GM12892 (cell line): ENCODE measurements at regions not wholly inside any gene's neighbourhood (a gene's known extent, or its start where the extent isn't known, plus 50 kb on each side); places are given as distances from the start of the nearest gene placed in this dataset.

ENCODE experiments used
- DNase-seq: peaks from one replicate; pipeline ENCODE4 v3.0.0; 2011; ENCODE audit not compliant: insufficient read length
- FAIRE-seq: peaks from 2 replicates; lab custom pipeline; 2011; peaks lifted over from hg19 to GRCh38; lab: Jason Lieb, UNC
- POLR2A ChIP-seq: IDR thresholded peaks from 2 replicates; pipeline ENCODE4 v1.6.1; 2011; ENCODE audit warnings: low read depth, low read length, control low read depth
- POLR2AphosphoS5 ChIP-seq: IDR thresholded peaks from 2 replicates; pipeline ENCODE4 v1.6.1; 2011; ENCODE audit warnings: low read depth, low read length, control low read depth
- TAF1 ChIP-seq: IDR thresholded peaks from 2 replicates; pipeline ENCODE4 v1.6.1; 2011; ENCODE audit warnings: low read depth, mild to moderate bottlenecking, control low read depth, low read length, borderline replicate concordance

DNA sequence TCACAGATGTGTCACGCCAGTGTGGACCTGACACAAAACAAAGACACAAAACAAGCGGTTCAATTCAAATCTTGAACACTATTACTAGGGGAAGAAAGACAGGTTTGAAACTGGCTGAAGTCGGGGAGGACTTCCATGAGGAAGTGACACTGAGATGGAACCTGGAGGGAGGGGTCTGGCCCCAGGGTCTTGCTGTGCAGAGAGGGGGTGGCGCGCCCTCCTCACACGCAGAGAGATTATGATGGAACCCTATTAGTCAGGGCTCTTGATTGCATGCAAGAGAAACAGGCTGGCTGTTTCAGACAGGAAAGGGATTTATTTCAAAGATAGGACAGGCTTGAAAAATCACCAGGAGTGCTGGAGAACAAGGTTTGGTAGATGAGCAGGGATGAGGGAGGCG, 363.6 kb upstream of the HS6ST1 start:
- DNase-seq = no peak
- no peak for TF ChIP-seq POLR2AphosphoS5
- no peak for TF ChIP-seq TAF1
- no peak for TF ChIP-seq POLR2A
- FAIRE-seq = no peak

GRCh38 chr2:128682729-128683284, 364.1 kb upstream of the HS6ST1 start:
- TF ChIP-seq POLR2AphosphoS5 = no peak
- TF ChIP-seq TAF1 = no peak
- no peak for TF ChIP-seq POLR2A
- FAIRE-seq (no peak), DNase-seq (no peak)

DNA sequence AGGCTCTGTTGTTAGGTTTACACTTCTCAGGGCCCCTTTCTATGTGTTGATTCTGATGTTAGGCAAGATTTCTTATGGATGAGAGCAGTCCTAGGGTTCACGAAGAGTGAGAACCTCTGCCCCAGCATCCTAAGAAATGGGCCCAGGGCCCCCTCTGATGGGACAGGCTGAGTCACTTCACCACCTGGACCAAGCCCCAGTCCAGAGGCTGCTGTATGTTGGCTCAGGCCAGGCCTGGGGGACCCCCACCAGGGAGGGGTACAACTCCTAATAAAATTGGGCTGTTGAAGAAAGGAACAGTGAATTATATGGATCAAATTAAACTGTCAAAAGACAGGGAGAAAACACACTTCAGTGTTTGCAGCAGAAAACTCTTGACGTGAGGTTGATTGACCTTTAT, 365.9 kb upstream of the HS6ST1 start:
- FAIRE-seq = no peak
- DNase-seq = no peak
- TF ChIP-seq POLR2AphosphoS5 (no peak), POLR2A (no peak)

- DNase-seq (no peak), FAIRE-seq (no peak)
- TF ChIP-seq POLR2A (no peak), POLR2AphosphoS5 (no peak), TAF1 (no peak)
Observed at GRCh38 chr2:128685841-128686496, 367.3 kb upstream of the HS6ST1 start.

DNA sequence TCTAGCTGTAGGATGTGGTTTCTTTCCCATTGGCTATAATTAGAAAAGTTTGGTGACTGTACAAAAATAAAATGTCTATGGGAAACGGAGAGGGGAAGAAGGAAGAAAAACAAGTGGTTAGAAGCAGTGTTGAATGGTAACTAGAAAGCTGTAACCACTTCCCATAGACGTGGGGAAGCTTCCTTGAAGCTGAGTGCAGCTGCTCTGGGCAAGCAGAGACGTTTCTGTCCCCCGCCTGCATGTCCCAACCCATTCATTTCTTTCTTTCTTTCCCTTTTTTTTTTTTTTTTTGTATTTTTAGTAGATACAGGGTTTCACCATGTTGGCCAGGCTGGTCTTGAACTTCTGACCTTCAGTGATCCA, 367.8 kb upstream of the HS6ST1 start:
- FAIRE-seq (no peak), DNase-seq (no peak)
- TF ChIP-seq POLR2AphosphoS5 = no peak
- no peak for TF ChIP-seq POLR2A
- no peak for TF ChIP-seq TAF1

DNA sequence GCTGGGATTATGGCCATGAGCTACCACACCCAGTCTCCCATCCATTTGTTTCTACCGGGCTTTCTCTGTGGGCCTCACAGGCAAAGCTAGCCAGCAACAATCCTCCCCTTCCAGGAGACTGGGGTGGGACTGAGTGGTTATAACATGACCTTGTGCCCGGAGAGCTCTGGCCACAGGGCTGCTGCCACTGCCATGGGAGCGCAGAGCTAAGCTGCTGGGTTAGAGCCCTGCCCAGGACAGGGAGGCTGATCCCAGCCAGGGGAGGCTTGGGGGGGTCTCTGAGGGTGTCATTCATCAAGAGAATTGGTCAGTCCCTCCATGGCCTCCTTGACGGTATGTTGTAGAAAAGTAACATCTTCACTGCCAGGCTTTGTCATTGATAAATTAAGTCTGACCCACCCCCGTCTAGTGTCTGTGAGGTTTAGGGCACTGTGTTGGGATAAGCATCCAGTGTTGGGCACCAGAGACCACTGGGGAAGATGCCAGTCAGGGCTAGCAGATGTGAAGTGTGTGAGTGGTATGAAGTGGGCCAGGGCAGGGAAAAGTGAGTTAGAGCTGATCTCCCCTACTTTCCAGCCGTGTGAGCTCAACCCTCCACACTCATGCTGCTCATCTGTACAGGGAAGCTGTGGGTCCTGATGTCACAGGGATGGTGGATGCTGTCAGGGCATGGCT, 368.4 kb upstream of the HS6ST1 start:
- FAIRE-seq (no peak), DNase-seq (no peak)
- no peak for TF ChIP-seq POLR2A
- TF ChIP-seq TAF1 = no peak
- TF ChIP-seq POLR2AphosphoS5 = no peak

DNA sequence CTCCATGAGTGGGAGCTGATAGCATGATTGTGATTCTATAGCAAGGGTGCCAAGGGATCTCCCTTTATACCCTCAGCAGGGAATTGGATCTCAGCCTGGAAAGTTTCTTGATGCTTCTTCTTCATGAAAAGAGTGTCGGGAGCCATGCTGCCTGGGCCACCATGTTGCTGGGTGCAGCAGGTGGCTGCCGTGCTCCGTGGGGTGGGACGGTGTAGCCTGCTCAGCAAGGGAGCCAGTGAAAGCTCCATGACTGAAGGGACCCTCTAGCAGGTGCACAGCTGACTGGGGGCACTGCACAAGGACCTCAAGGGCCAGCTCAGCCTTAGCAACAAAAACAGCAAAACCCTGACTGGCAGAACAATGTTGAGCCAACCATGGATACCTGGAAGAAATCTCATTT, 368.9 kb upstream of the HS6ST1 start:
- DNase-seq (no peak), FAIRE-seq (no peak)
- TF ChIP-seq POLR2A (no peak), POLR2AphosphoS5 (no peak), TAF1 (no peak)

GRCh38 chr2:128689971-128690370, 371.3 kb upstream of the HS6ST1 start:
- no peak for FAIRE-seq
- no peak for DNase-seq
- no peak for TF ChIP-seq POLR2A
- TF ChIP-seq TAF1 = no peak
- no peak for TF ChIP-seq POLR2AphosphoS5

GRCh38 chr2:128690431-128690830, 371.8 kb upstream of the HS6ST1 start:
- DNase-seq (no peak), FAIRE-seq (no peak)

GRCh38 chr2:128690869-128691268, 372.2 kb upstream of the HS6ST1 start:
- FAIRE-seq (no peak), DNase-seq (no peak)
- TF ChIP-seq POLR2AphosphoS5 (no peak), POLR2A (no peak), TAF1 (no peak)

More at GRCh38 chr2:128690431-128690830, 371.8 kb upstream of the HS6ST1 start:
- TF ChIP-seq POLR2A (no peak), POLR2AphosphoS5 (no peak)

DNA sequence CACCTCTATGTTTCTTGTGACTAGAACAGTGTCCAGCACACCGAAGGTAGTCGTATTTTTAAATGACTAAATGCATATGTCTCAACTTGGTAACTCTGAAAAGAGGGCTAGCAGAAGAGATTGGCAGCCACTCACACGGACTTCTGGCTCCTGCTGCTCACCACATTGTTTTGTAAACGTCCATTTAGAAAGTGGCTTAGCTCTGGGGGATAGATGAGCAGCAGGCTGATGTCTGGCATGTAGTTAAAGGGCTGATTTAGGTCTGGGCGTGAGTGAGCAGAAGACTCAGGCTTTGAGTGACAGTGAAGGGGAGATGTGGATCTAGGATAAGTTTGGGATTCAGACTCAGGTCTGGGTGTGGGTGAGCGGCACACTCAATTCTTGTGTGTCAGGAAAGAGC, 372.9 kb upstream of the HS6ST1 start:
- no peak for FAIRE-seq
- DNase-seq = no peak
- TF ChIP-seq TAF1 (no peak), POLR2A (no peak), POLR2AphosphoS5 (no peak)
